Esophagus muscularis mucosa (tissue), 4 donors: ENCODE measurements at regions not wholly inside any gene's neighbourhood (a gene's known extent, or its start where the extent isn't known, plus 50 kb on each side); places are given as distances from the start of the nearest gene placed in this dataset.

ENCODE experiments used
- DNase-seq: peaks from one replicate; pipeline ENCODE4 v3.0.0-alpha.2; 2017; ENCODE audit errors: extremely low spot score
- H3K27ac ChIP-seq, 4 donors: fragments of 200-600 bp; sonication (generic); replicated peaks in 1 of 4; 1 replicate in 3 of 4; 2 replicates in 1 of 4; pipeline ENCODE4 v1.5.1; 2016 to 2019; ENCODE audit warnings: mild to moderate bottlenecking in 1 of 4
- H3K27me3 ChIP-seq, 4 donors: fragments of 200-600 bp; sonication (generic); one replicate each; pipeline versions ENCODE4 v1.5.1 to v1.6.0; 2016 to 2019
- H3K36me3 ChIP-seq, 4 donors: fragments of 200-600 bp; sonication (generic); one replicate each; pipeline ENCODE4 v1.5.1; 2016 to 2019
- H3K4me1 ChIP-seq, 4 donors: fragments of 200-600 bp; sonication (generic); one replicate each; pipeline ENCODE4 v1.5.1; 2016 to 2019
- H3K4me3 ChIP-seq, 4 donors: fragments of 200-600 bp; sonication (generic); 1 replicate in 2 of 4; 2 replicates in 2 of 4; pipeline ENCODE4 v1.5.1; 2016 to 2019; ENCODE audit warnings: mild to moderate bottlenecking in 4 of 4, moderate library complexity in 1 of 4
- H3K9me3 ChIP-seq, 4 donors: fragments of 200-600 bp; sonication (generic); 1 replicate in 3 of 4; 2 replicates in 1 of 4; pipeline ENCODE4 v1.5.1; 2016 to 2019
- CTCF ChIP-seq, 3 experiments: fragments of 200-600 bp in 2 of 3; fragments of 450-650 bp in 1 of 3; sonication (generic) in 2 of 3; IDR thresholded peaks; one replicate each; pipeline ENCODE4 v1.5.1; 2017 to 2019; ENCODE audit warnings: antibody characterized with exemption in 3 of 3, mild to moderate bottlenecking in 2 of 3, moderate library complexity in 1 of 3
- EP300 ChIP-seq: sonication (generic); formaldehyde crosslinking; IDR thresholded peaks from one replicate; pipeline ENCODE4 v1.6.1; 2017; ENCODE audit warnings: antibody characterized with exemption
- POLR2A ChIP-seq: fragments of 450-650 bp; IDR thresholded peaks from one replicate; pipeline ENCODE4 v1.6.1; 2017; ENCODE audit warnings: antibody characterized with exemption, moderate library complexity, mild to moderate bottlenecking, low read depth
- POLR2AphosphoS5 ChIP-seq, 2 donors: sonication (generic); formaldehyde crosslinking; IDR thresholded peaks; one replicate each; pipeline ENCODE4 v1.6.1; 2017; ENCODE audit warnings: antibody characterized with exemption in 2 of 2
- WGBS: methylation state at CpG from one replicate; pipeline ENCODE4 v1.1.5; 2018; 5-methylcytosine and 5-hydroxymethylcytosine counted together
- intact Hi-C: fragments of 100-400 bp; cut with DNase I; formaldehyde crosslinking; loops from one replicate; pipeline ENCODE4 v1.15.1; 2023

GRCh38 chr7:13524076-13524475 is 465.4 kb downstream of the ETV1 start:
- no peak overlapping the region for H3K4me3 ChIP-seq
- intact Hi-C loops, result no loop called here
- no peak overlapping the region for H3K27ac ChIP-seq
- no peaks in the 10 kb centered on the region for H3K36me3 ChIP-seq
- peaks cover 0 to 4% (median 1%) of the 10 kb centered on the region in 4 donors for H3K4me1 ChIP-seq
- no peaks in the 10 kb centered on the region for H3K9me3 ChIP-seq
- TF ChIP-seq EP300 (no peak), POLR2A (no peak), POLR2AphosphoS5 (IDR thresholded peaks at IDR 0.05) (no peak), CTCF (IDR thresholded peaks at IDR 0.05) (no peak)
- no peaks in the 10 kb centered on the region for H3K27me3 ChIP-seq
- DNase-seq, result no peak

DNA sequence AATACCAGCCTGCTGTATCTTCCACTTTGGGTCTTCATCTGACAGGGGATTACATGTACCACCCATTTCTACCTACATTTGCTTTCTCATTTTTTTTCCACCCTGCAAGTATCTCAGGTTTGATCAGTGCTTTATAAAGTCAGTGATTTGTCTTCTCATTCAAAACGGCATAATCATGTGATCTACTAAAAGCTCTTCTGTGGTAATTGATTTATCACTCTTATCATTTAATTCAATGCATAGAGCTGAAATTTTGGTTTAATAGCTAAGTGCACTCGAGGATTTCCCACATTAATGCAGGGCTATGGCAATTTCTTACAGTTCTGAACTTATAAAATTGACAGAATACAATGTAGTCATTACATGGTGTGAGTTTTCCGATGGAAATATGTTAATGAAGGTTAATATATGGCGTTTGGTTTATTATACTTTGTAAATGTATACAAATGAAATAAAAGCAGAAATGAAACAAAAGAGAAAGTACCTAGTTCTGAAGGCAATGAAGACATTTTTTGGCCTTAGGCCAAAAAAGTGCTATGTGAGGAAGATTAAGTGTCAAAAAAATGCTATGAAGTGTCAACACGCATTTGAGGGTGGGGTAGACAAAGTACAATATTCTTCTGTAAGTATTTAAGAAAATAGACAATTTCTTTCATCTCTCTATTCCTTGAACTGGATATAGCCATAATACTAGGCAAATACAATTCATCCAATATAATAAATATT is 457.3 kb downstream of the ETV1 start:
- H3K27ac ChIP-seq, result no peak overlapping the region
- no peaks in the 10 kb centered on the region for H3K27me3 ChIP-seq
- no peak for DNase-seq
- no peak for TF ChIP-seq EP300
- no peak for TF ChIP-seq POLR2A
- TF ChIP-seq POLR2AphosphoS5 (IDR thresholded peaks at IDR 0.05), result no peak
- TF ChIP-seq CTCF (IDR thresholded peaks at IDR 0.05), result no peak
- no peak overlapping the region for H3K4me3 ChIP-seq
- H3K4me1 ChIP-seq, result peaks cover 0 to 10% (median 0%) of the 10 kb centered on the region in 4 donors
- 49% methylated on average over 5 of the region's 5 CpGs for WGBS
- H3K9me3 ChIP-seq, result no peaks in the 10 kb centered on the region
- intact Hi-C loops, result no loop called here
- H3K36me3 ChIP-seq, result no peaks in the 10 kb centered on the region

GRCh38 chr7:13538669-13539068 is 450.8 kb downstream of the ETV1 start:
- WGBS, result 84% methylated on average over 6 of the region's 6 CpGs
- TF ChIP-seq POLR2A (no peak), POLR2AphosphoS5 (IDR thresholded peaks at IDR 0.05) (no peak), EP300 (no peak), CTCF (IDR thresholded peaks at IDR 0.05) (no peak)
- Histone ChIP-seq H3K27me3 (no peaks in the 10 kb centered on the region), H3K4me3 (no peak overlapping the region), H3K27ac (no peak overlapping the region), H3K9me3 (no peaks in the 10 kb centered on the region), H3K36me3 (no peaks in the 10 kb centered on the region), H3K4me1 (no peaks in the 10 kb centered on the region)
- DNase-seq, result no peak
- intact Hi-C loops, result no loop called here

DNA sequence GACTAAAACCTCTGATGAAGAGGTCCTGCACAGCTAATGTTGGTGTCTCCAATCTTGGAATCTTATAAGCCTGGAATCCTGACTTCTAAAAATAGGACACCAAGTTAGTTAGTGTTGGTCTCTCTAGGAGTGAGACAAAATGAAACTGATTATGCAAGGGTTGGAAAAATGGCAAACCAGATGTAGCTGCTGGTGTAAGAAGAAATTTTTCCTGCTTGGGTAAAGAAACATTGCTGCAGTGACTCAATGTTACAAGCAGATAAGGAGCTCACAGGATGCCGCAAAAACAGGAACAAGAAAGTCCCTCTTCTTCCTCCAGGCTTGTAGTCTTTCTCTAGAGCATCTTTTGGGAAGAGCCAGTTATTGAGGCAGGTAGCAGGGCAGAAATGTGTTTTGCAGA is 449.0 kb downstream of the ETV1 start:
- H3K27me3 ChIP-seq, result no peaks in the 10 kb centered on the region
- H3K27ac ChIP-seq, result no peak overlapping the region
- no peak overlapping the region for H3K4me3 ChIP-seq
- no peak for DNase-seq
- WGBS, result 79% methylated on average over 1 of the region's 1 CpG
- TF ChIP-seq POLR2AphosphoS5 (IDR thresholded peaks at IDR 0.05) (no peak), CTCF (IDR thresholded peaks at IDR 0.05) (no peak), POLR2A (no peak), EP300 (no peak)
- no peaks in the 10 kb centered on the region for H3K9me3 ChIP-seq
- H3K4me1 ChIP-seq, result no peaks in the 10 kb centered on the region
- intact Hi-C loops, result no loop called here
- H3K36me3 ChIP-seq, result no peaks in the 10 kb centered on the region

DNA sequence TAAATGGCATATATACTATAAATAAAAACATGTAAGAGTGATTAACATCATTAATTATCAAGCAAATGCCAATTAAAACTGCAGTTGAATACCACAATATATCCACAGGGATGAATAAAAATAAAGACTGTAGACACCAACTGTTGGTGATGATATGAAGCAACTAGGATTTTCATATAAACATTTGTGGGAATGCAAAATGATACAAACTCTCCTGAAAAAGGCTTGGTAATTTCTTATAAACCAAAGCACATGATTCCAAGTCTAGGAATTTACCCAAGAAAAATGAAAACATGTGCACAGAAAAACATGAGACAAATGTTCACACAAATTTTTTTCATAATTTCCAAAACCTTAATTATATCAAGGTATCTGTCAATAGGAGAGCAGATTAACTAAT is 448.1 kb downstream of the ETV1 start:
- Histone ChIP-seq H3K4me1 (no peaks in the 10 kb centered on the region), H3K27ac (no peak overlapping the region), H3K9me3 (no peaks in the 10 kb centered on the region), H3K4me3 (no peak overlapping the region), H3K27me3 (no peaks in the 10 kb centered on the region), H3K36me3 (no peaks in the 10 kb centered on the region)
- no peak for TF ChIP-seq CTCF (IDR thresholded peaks at IDR 0.05)
- TF ChIP-seq POLR2AphosphoS5 (IDR thresholded peaks at IDR 0.05), result no peak
- no peak for TF ChIP-seq EP300
- no peak for TF ChIP-seq POLR2A
- no peak for DNase-seq
- intact Hi-C loops, result no loop called here
